IPS-NIHi7 (cell line): ENCODE measurements at regions not wholly inside any gene's neighbourhood (a gene's known extent, or its start where the extent isn't known, plus 50 kb on each side); places are given as distances from the start of the nearest gene placed in this dataset.
"Not testable (repeated sequence)": the region's sequence is repeated elsewhere in the genome, so short reads cannot be mapped to it uniquely, and the experiment has no call there.

ENCODE experiments used
- DNase-seq: peaks from one replicate; pipeline ENCODE4 v3.0.0; 2012; ENCODE audit warnings: mixed read lengths; ENCODE audit errors: extremely low spot score

DNA sequence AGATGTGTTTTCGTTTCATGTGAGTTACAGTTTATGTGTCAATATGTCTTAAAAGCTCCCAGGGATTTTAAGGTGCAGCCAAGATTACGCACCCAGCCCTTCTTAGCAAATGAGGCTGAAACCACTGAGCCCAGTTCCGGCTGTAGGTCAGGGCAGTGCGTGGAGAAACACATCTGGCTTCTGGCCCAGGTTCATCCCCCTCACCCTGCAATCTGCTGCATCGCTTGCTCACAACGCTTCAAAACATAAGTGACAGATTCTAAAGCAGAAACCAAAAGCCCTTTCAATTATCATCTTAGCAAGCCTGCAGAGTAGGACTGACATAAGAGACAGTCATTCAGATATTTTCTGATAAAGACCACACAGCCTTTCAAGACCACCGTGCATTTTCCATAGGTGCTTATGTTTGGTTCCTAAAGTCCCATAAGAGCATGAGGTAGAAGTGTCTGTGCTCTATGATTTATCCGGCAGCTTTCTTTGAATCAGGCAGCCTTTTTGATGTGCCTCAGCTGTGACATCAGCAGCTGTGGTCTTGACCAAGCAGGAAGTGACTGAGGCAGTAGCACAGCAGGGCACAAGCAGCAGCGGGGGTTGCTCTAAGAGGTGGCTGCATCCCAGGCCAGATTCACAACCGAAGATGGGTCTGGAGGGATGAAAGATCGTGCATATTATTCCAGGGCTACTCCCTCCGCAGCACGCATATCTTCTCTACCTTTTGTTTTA is 72.1 kb upstream of the LYZL2 start:
- DNase-seq: no peak

DNA sequence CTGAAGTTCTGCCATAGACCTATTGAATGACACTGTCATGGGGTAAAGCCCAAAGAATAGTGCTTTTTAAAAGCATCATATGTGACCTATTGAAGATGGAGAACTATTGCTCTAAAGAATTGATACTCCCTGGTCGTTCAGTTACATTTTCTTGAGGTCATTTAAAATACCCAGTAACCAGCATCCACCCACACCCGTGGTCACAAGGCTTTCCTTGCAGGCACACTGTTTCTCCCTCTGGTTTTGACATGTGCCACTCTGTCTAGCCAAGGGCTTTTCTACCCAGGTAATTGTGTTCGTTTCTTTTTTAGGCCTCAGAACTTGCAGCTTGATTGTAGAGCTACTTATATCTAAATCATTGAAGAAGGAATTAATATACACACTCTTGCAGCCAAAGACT is 68.3 kb upstream of the LYZL2 start:
- DNase-seq: no peak

GRCh38 chr10:30697221-30697620 is 67.7 kb upstream of the LYZL2 start:
- DNase-seq: not testable (repeated sequence)

GRCh38 chr10:30696416-30697185 is 67.0 kb upstream of the LYZL2 start:
- not testable (repeated sequence) for DNase-seq

- DNase-seq: not testable (repeated sequence)
These were observed 66.1 kb upstream of the LYZL2 start for GRCh38 chr10:30695481-30696236.

DNA sequence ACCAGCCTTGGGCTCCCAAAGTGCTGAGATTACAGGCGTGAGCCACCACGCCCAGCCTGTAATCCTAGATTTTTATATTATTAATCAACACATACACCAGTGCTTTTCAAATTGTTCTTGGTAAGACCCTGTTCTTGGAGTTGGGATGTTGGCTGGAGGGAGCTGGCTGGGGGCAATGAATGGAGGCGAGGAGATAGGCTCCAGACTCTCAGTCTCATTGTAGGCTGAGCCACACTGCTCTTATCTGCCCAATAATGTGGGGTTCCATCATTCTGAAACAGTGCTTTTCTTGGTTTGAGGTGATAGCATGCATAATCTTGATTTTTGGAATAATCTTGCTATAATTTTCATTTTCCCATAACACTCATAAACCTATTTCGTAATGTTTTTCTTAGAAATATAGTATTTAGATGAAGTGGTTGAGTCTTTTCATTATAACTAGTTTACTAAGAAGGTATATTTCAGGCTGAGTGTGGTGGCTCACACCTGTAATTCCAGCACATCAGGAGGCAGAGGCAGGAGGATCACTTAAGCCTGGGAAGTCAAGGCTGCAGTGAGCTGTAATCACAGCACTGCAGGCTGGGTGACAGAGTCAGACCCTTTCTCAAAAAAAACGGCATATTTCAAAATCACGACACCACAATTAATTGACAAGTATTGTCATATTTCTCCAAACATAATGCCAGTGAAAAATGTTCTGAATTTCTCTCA is 65.1 kb upstream of the LYZL2 start:
- DNase-seq: no peak

DNA sequence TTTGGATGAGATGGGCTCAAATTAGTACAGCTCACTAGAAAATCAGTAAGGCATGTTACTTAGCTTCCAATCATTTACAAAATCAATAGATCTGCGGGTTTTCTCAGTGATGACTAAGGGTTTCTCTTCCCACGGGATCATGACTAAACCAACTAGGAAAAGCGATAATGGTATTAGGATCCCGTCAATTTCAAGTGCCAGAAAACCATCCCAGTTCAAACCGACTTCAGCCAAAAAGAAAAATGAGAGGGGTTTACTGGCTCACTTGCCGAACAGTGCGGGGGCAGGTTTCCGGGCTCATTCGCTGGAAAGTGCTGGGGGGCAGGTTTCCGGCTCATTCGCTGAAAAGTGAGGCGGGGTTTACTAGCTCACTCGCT is 62.1 kb upstream of the LYZL2 start:
- DNase-seq: no peak

DNA sequence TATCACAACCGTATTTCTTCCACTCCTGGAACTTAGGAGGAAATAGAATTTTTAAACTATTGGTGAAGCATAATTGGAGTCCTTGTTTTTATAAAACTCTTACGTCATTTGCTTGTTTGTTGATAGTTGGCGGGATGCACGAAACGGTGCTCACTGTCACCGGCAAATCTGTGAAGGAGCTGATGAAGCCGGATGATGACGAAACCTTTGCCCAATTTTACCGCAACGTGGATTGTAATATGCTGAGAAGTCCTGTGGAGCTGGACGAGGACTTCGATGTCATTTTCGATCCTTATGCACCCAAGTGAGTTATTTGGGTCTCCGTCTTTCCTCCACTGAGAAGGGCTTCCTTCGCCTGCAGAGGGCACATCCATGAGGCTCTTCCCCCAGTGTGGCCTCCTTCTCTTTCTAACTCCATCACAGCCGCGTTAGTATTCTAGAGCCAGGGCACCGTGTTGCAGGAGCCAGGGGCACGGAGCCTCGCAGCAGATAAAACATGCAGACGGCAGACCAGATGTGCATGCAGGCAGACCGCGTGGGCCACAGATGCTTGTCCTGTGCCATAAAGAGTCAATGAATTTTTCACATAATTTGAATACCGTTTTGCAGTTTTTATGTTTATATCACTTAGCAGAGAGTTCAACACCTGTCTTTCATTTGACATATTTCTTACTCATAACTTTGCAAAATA is 61.5 kb upstream of the LYZL2 start:
- DNase-seq: not testable (repeated sequence)

GRCh38 chr10:30688456-30688855 is 58.9 kb upstream of the LYZL2 start:
- DNase-seq: no peak

DNA sequence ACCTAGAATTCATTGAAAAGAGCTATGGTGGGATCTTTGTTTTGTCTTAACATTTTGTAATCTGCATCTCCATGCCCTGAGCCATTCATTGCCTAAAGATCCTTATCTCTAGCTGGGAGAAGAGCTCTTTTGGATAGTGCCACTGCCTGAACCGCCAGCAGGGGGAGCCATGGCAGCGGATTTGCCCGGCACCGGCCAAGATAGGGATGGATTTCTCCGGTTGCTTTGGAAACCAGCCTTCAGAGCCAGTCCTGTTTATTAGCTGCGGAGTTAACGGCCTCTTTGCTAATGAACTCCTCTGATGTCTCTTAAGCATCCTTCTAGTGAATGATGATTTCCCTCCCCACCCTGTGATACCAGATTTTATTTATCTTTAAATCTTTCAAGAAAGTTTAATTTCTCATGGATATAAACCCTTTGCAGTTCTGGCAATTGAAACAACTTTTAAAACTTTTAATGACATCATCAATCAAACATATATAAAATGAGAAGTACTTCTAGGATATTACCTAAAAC is 58.2 kb upstream of the LYZL2 start:
- peak; percentile 85 for DNase-seq

DNA sequence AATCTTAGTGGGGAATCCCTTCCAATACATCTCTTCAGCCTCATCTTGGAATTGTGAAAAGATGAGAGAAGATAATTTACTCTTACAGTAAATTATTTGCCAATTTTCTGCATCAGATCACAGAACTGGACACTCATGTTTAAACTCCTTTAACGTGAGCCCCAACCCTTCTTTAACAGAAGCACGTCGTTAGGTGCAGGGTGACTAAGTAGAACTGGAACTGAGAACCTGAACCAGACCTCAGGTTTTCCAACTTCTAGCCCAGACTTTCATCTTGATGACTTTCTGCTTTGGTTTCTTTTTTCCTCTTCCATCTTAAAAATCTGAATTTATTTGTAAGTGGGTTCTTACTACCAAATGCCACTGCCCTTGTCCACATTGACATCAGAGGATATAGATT is 57.2 kb upstream of the LYZL2 start:
- DNase-seq: no peak

DNA sequence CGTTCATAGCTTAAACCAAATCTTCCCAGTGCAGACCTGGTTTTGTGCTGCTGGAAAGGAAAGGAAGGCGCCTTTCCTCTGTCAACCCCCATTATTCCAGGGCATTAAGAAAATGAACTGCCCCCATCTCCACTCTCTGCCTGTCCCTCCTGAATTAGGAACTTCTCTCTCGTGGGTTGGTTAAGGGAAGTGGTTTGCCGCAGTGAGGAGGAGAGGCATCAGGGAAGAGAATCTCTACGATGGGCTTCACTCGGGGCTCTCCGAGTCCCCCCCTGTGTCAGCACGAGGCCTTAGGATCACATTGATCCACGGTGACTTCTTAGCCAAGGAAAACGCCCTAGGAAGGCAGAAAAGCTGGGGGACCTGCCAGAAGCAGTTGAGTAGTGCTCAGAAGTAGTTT is 53.9 kb upstream of the LYZL2 start:
- no peak for DNase-seq

DNA sequence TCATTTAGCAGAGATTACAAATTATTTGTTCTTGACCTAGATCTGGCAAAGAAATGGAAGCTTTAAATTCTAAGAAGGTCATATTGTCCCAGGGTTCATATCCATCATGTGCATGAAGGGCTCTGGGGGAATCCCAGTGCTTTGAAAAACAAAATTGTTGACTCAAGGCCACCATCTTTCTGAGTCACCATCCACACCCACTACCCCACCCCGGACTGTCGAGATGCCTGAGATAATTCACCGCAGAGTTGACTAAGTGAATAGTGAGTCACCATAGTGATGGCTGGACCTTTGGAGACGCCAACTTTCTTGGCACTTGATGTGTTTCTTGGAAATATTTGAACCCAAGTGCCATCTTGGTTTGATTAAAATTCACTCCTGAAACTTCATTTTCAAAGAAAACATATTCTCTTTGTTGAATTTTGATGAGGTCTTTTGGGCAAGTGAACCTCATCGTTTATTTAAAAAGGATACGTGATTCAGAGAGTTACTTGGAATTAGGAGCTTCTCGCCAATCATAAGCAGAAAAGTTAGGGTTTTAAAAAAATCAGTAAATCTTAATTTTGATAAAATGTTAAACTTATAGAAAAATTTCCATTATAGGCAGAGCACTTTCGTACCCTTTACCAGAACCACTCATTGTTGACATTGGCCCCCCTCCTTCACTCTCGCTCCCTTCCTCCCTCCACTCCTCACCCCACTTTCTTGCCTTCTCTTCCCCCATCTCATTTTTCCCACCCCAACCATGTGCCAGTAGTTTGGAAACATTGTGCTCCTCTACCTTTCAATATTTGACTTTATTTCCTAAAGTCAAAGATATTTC is 53.0 kb upstream of the LYZL2 start:
- not testable (repeated sequence) for DNase-seq

DNA sequence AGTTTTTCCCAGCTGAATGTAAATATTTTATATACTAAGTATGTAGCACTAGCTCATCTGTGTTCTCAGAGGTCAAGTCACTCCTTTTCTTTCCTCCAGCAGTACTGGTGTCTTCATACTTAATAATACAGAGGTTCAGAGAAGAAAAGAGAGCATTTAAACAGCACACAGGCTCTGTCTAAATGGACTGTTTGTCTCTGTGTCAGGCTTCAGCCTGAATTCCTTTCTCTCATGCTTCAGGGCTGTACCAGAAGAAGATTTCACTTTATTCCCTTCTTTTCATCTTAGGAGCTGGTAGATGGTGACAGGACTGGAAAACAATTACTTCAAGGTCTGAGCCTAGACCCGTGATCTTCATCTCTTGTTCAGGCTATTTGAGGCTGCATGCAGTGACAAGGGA is 51.4 kb upstream of the LYZL2 start:
- no peak for DNase-seq
